NCI-H345 (cell line): ENCODE measurements at regions not wholly inside any gene's neighbourhood (a gene's known extent, or its start where the extent isn't known, plus 50 kb on each side); places are given as distances from the start of the nearest gene placed in this dataset.

ENCODE experiments used
- DNase-seq: peaks from one replicate; lab custom pipeline; 2025; lab: John Stamatoyannopoulos, UW

GRCh38 chr14:71202881-71203280, 295.6 kb downstream of the PCNX1 start:
- no peak for DNase-seq

GRCh38 chr14:71203306-71203705, 296.0 kb downstream of the PCNX1 start:
- no peak for DNase-seq

- no peak for DNase-seq
Measured at GRCh38 chr14:71204231-71204630, 297.0 kb downstream of the PCNX1 start.

GRCh38 chr14:71204768-71205167, 297.5 kb downstream of the PCNX1 start:
- no peak for DNase-seq

- no peak for DNase-seq
Measured at GRCh38 chr14:71206123-71206522, 298.9 kb downstream of the PCNX1 start.

DNA sequence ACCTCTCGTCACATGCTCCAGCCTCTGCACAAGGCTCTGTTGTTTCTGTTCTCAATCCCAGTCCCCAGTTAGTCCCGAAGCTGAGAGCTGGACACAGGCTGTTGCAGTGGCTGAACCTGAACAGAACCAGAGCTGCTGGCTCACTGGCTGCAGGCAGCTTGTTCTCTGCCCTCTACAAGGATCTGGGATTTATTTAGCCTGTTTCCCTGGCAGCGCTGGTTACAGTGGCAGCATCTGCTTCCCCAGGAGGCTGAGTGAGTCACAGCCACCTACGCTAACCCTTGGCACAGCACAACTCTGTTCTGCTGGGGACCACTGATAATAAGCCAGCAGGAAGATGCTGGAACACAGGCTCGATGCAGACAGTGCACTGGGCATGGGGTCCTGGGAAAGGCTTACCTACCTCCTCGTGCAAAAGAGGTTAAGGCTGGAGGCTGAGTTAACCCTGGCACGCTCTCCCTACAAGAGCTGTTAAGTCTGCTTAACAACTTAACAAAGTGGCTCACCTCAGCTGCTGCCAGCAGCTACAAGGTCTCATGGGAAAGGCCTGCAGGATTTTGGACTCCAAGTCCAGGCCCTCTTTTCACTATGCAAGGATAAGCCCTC, 299.6 kb downstream of the PCNX1 start:
- DNase-seq: peak; percentile 10

GRCh38 chr14:71208702-71209357, 301.6 kb downstream of the PCNX1 start:
- DNase-seq: no peak

DNA sequence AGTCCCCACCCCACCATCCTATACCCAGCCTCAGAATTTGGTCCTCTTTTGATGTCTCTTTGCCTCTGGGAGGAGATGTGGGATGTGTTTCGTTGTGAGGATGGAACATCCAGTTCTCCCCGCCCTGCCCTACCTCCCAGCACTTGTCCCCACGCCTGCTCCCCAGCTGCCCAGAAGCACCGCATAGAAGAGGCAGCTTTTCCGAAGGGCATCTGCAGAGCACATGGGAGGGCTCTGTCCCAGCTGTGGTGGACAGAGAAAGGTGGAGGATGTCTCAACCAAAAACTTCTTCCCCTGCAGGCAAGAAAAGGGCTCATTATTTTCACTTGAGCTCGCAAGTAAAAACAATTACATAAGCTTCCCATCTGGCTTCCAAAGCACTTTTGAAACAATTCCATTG, 302.6 kb downstream of the PCNX1 start:
- DNase-seq: no peak

DNA sequence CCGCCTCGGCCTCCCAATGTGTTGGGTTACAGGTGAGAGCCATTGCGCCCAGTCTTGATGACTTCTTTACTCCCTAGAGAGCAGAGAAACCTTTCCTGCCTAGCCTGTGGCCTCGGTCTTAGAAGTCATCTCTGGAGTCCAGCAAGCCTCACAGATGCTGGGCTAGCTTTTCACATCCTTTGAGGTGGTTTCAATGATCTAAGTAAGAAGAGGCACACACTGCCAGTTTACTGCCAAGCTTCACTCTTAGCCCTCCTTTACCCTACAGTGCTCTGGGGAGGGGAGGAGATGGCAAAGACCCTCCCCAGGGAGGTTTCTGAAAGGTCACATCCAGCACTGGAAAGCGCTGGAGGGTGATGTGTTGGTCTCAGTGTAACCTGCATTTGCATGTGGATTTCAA, 304.8 kb downstream of the PCNX1 start:
- no peak for DNase-seq

- no peak for DNase-seq
Measured at GRCh38 chr14:71212683-71213107, 305.4 kb downstream of the PCNX1 start.

DNA sequence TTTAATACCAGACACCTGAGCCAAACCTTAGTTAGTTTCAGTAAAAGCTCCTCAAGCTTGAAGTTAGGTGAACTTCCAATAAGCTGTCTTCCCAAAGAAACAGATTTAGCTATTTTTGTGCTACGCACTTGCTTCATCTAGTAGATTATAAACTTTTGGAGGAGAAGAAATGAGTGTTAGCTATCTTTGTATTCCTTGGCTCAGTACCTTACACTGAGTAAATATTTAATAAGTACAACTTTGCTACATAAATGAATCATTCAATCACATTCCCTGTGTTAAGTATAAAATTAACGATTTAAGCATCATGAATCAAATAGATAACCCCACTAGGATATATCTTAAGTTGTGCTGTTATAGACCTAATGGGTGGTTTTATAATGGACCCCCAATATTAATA, 307.0 kb downstream of the PCNX1 start:
- DNase-seq: no peak

GRCh38 chr14:71220462-71220861, 313.2 kb downstream of the PCNX1 start:
- no peak for DNase-seq

GRCh38 chr14:71221119-71221518, 313.9 kb downstream of the PCNX1 start:
- DNase-seq: no peak

- no peak for DNase-seq
Measured at GRCh38 chr14:71225113-71225512, 317.9 kb downstream of the PCNX1 start.

DNA sequence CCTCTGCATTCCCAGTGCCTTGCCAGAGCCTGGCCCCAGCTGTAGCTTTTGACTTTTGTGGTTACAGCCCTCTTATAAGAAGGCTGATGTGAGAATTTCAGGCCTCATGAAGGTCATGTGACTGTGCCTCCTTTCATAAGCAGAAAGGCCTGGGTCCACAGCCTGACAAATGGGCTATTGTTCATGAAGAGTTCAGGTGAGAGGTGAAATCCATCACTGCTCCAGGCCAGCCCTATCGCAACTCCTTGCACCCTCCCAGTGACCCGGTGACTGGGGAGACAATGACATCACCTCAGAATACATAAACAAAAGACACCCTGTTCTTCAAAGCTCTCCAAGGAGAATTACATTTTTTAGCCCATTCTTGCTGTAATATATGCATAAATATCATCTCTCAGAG, 321.5 kb downstream of the PCNX1 start:
- no peak for DNase-seq

- DNase-seq: no peak
Measured at GRCh38 chr14:71229875-71230274, 322.6 kb downstream of the PCNX1 start.

DNA sequence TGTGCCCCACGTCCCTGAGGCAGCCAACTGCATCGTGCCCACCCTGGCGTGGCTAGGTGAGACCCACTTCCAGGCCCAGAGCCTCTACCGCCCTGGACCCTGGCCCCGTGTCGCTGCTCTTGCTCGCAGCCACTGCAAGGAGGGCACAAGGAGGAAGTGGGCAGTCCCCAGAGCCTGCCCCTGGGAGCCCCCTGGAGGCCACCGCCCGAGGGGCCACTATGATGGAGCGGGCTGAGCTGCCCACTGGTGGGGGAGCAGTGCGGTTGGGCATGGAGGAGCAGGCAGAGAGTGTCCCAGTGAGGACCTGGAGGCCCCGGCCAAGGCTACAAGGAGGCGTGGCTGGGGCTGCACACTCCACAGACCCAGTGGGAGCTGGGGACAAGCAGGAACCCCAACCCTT, 323.6 kb downstream of the PCNX1 start:
- DNase-seq: no peak

DNA sequence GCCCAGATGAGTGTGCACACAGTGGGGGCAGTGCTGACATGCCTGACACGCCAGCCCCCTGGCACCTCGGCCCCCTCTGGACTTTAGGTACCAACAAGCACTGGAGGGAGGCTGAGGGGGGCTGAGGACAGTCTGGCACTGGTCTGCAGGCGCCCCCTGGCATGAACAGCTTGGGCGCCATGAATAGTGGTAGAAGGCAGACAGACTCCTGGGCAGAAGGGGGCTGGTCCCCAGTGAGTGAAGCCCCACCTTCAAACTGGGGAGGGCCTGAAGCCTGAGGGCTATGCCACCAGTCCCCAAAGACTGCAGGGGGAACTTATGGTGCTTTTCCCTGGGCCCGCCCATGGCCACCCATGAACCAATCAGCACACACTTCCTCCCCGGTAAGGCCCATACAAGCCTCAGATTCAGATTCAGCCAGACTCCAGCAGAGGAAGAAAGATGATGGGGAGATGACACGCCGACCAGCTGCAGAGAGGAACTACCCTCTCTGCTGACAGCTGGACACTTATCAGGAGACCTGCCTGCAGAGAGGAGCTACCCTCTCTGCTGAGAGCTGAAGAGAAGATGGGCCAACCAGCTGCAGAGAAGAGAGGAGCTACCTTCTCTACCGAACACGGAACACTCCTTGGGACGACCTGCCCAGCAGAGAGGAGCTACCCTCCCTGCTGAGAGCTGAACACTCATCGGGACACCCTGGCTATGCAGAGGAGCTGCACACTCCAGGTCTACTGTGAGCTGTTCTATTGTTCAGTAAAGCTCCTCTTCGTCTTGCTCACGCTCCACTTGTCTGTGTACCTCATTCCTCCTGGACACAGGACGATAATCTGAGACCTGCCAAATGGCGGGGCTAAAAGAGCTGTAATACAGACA, 324.5 kb downstream of the PCNX1 start:
- no peak for DNase-seq

GRCh38 chr14:71232506-71232905, 325.2 kb downstream of the PCNX1 start:
- DNase-seq: no peak

DNA sequence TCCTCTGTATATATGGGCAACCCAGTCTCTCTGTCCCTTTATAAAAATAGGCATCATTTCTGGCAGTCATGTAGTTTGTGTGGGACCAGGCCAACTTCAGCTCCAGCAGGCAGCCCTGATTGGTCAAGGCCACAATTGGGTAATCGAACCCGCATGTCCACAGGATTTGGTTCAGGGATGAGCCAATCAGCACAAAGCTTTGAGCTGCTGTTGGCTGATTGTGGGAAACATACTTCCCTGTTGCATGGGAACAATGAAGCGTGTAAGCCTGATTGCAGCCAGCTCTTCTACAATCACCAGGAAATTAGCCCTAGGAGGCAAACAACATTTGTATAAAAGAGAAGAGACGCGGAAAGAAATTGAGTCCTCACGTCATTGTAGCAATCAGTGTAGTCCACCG, 328.6 kb downstream of the PCNX1 start:
- DNase-seq: peak; percentile 17

DNA sequence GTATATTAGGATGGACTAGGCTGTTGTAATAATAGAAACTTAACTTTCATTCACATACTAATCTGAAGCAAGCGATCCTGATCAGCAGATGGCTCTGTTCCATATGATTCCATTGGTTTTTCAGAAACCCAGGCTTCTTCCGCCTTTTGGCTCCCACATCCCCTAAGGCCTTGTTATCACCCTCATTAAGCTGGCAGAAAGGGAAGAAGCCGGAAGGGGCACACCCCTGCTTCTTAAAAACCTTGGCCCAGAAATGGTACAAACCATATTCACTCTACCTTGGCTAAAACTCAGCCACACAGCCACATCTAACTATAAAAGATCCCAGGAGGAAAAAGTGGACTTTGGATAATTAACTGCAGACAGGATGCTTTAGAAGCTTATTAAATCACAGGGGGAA, 329.2 kb downstream of the PCNX1 start:
- DNase-seq: no peak

GRCh38 chr14:71237556-71237955, 330.3 kb downstream of the PCNX1 start:
- DNase-seq: peak; percentile 54

- DNase-seq: no peak
Measured at GRCh38 chr14:71238835-71239234, 331.6 kb downstream of the PCNX1 start.
